AG04449 (cell line): ENCODE measurements at regions not wholly inside any gene's neighbourhood (a gene's known extent, or its start where the extent isn't known, plus 50 kb on each side); places are given as distances from the start of the nearest gene placed in this dataset.
"Not testable (repeated sequence)": the region's sequence is repeated elsewhere in the genome, so short reads cannot be mapped to it uniquely, and the experiment has no call there.

Experiments
- CTCF ChIA-PET: fragments of 350-600 bp; formaldehyde crosslinking; extraction: SDS; loops from one replicate; lab custom pipeline; 2021; ENCODE audit warnings: antibody characterized with exemption; lab: Yijun Ruan, JAX
- POLR2A ChIA-PET: fragments of 400-600, 350-600 bp; formaldehyde crosslinking; extraction: SDS; loops from one replicate; lab custom pipeline; 2020; ENCODE audit warnings: antibody characterized with exemption, inconsistent platforms; lab: Yijun Ruan, JAX
- DNase-seq: peaks from one replicate; pipeline ENCODE4 v3.0.0-alpha.2; 2010; ENCODE audit warnings: low read depth, low spot score
- H3K4me3 ChIP-seq: 2 replicates; pipeline ENCODE4 v1.5.1; 2011; ENCODE audit warnings: low read depth, mild to moderate bottlenecking, control low read depth, low read length
- CTCF ChIP-seq: IDR thresholded peaks from one replicate; pipeline ENCODE4 v1.5.1; 2011; ENCODE audit warnings: mild to moderate bottlenecking, moderate library complexity, low read length, control low read depth, inconsistent platforms; ENCODE audit not compliant: insufficient read depth; ENCODE audit errors: missing control alignments

- H3K4me3 ChIP-seq: no peak overlapping the region
- no peak for DNase-seq
- TF ChIP-seq CTCF: no peak
- ChIA-PET CTCF (no interaction called here), POLR2A (no interaction called here)
Observed at GRCh38 chr4:13678186-13678924, 50.8 kb upstream of the BOD1L1 start.

- H3K4me3 ChIP-seq: no peak overlapping the region
- POLR2A ChIA-PET: no interaction called here
- CTCF ChIA-PET: interaction anchor here (1.3 to 1.4 kb wide), 2 partner anchors 24 to 27 kb away, joined by 4 read pairs; no protein-coding TSS in a partner anchor
- no peak for TF ChIP-seq CTCF
- DNase-seq: no peak
Observed at GRCh38 chr4:13681570-13681969, 54.0 kb upstream of the BOD1L1 start.

- POLR2A ChIA-PET: no interaction called here
- CTCF ChIA-PET: no interaction called here
- no peak for TF ChIP-seq CTCF
- DNase-seq: no peak
- no peak overlapping the region for H3K4me3 ChIP-seq
Observed at GRCh38 chr4:13694256-13694655, 66.7 kb upstream of the BOD1L1 start.

GRCh38 chr4:13698296-13698695, 70.8 kb upstream of the BOD1L1 start:
- ChIA-PET CTCF (interaction anchor here (2.8 kb wide), 1 partner anchor 43 kb away, joined by 14 read pairs; no protein-coding TSS in a partner anchor), POLR2A (no interaction called here)
- no peak overlapping the region for H3K4me3 ChIP-seq
- TF ChIP-seq CTCF: no peak
- no peak for DNase-seq

GRCh38 chr4:13700021-13700857, 72.7 kb upstream of the BOD1L1 start:
- no peak for TF ChIP-seq CTCF
- POLR2A ChIA-PET: interaction anchor here (0.6 kb wide), 1 partner anchor 27 kb away, joined by 3 read pairs; no protein-coding TSS in a partner anchor
- no peak overlapping the region for H3K4me3 ChIP-seq
- peak; percentile 82 for DNase-seq
- CTCF ChIA-PET: interaction anchor here (2.8 kb wide), 1 partner anchor 45 kb away, joined by 14 read pairs; no protein-coding TSS in a partner anchor

- H3K4me3 ChIP-seq, DNase-seq, POLR2A ChIA-PET: not testable (repeated sequence)
- CTCF ChIA-PET: interaction anchor here (2.8 kb wide), 1 partner anchor 46 kb away, joined by 14 read pairs; no protein-coding TSS in a partner anchor
Observed at GRCh38 chr4:13700858-13701140, 73.3 kb upstream of the BOD1L1 start.
